Glutamatergic neuron (in vitro differentiated cells): ENCODE measurements at regions not wholly inside any gene's neighbourhood (a gene's known extent, or its start where the extent isn't known, plus 50 kb on each side); places are given as distances from the start of the nearest gene placed in this dataset.
"Not testable (repeated sequence)": the region's sequence is repeated elsewhere in the genome, so short reads cannot be mapped to it uniquely, and the experiment has no call there.

Experiments used
- DNase-seq: peaks from one replicate; pipeline ENCODE4 v3.0.0; 2022
- H3K27ac Mint-ChIP-seq: one replicate; pipeline ENCODE4 v1.8.0; 2020; ENCODE audit warnings: mild to moderate bottlenecking, mixed read lengths, inconsistent platforms; ENCODE audit not compliant: unreplicated experiment
- H3K27me3 Mint-ChIP-seq: one replicate; pipeline ENCODE4 v1.8.0; 2020; ENCODE audit warnings: mild to moderate bottlenecking, moderate library complexity, mixed read lengths, inconsistent platforms; ENCODE audit not compliant: unreplicated experiment
- H3K36me3 Mint-ChIP-seq: one replicate; pipeline ENCODE4 v1.8.0; 2020; ENCODE audit warnings: mild to moderate bottlenecking, mixed read lengths, inconsistent platforms; ENCODE audit not compliant: unreplicated experiment
- H3K4me1 Mint-ChIP-seq: one replicate; pipeline ENCODE4 v1.8.0; 2020; ENCODE audit warnings: mild to moderate bottlenecking, low read depth, mixed read lengths, inconsistent platforms; ENCODE audit not compliant: unreplicated experiment
- H3K4me3 Mint-ChIP-seq: one replicate; pipeline ENCODE4 v1.8.0; 2020; ENCODE audit warnings: mild to moderate bottlenecking, mixed read lengths, inconsistent platforms; ENCODE audit not compliant: unreplicated experiment
- H3K9me3 Mint-ChIP-seq: one replicate; pipeline ENCODE4 v1.8.0; 2020; ENCODE audit warnings: mild to moderate bottlenecking, moderate library complexity, mixed read lengths, inconsistent platforms; ENCODE audit not compliant: unreplicated experiment
- CTCF ChIP-seq: fragments of 200-600 bp; sonication (generic); IDR thresholded peaks from one replicate; pipeline ENCODE4 v1.5.0; 2021; ENCODE audit not compliant: partially characterized antibody, unreplicated experiment

GRCh38 chr5:112483704-112484103 is 64.6 kb upstream of the EPB41L4A start:
- Mint-ChIP-seq H3K36me3 (peaks cover 5% of the 10 kb centered on the region), H3K4me3 (no peak overlapping the region), H3K27me3 (no peaks in the 10 kb centered on the region), H3K27ac (no peak overlapping the region), H3K9me3 (peaks cover 3% of the 10 kb centered on the region), H3K4me1 (no peaks in the 10 kb centered on the region)
- no peak for DNase-seq
- TF ChIP-seq CTCF, result no peak

GRCh38 chr5:112485934-112486355 is 66.9 kb upstream of the EPB41L4A start:
- Mint-ChIP-seq H3K27ac (no peak overlapping the region), H3K4me1 (no peaks in the 10 kb centered on the region), H3K27me3 (no peaks in the 10 kb centered on the region), H3K4me3 (no peak overlapping the region), H3K9me3 (peaks cover 2% of the 10 kb centered on the region), H3K36me3 (peaks cover 5% of the 10 kb centered on the region)
- no peak for TF ChIP-seq CTCF
- no peak for DNase-seq

GRCh38 chr5:112491257-112491656 is 72.2 kb upstream of the EPB41L4A start:
- Mint-ChIP-seq H3K9me3 (no peaks in the 10 kb centered on the region), H3K27ac (no peak overlapping the region)
- peak; percentile 66 for TF ChIP-seq CTCF

GRCh38 chr5:112492291-112492690 is 73.2 kb upstream of the EPB41L4A start:
- H3K27ac Mint-ChIP-seq, result no peak overlapping the region
- peak; percentile 68 for DNase-seq
- no peaks in the 10 kb centered on the region for H3K27me3 Mint-ChIP-seq
- no peaks in the 10 kb centered on the region for H3K9me3 Mint-ChIP-seq
- H3K4me1 Mint-ChIP-seq, result no peaks in the 10 kb centered on the region
- TF ChIP-seq CTCF, result peak; percentile 60
- H3K36me3 Mint-ChIP-seq, result no peaks in the 10 kb centered on the region
- no peak overlapping the region for H3K4me3 Mint-ChIP-seq

More at GRCh38 chr5:112491257-112491656, 72.2 kb upstream of the EPB41L4A start:
- no peak for DNase-seq
- no peak overlapping the region for H3K4me3 Mint-ChIP-seq
- H3K36me3 Mint-ChIP-seq, result no peaks in the 10 kb centered on the region
- no peaks in the 10 kb centered on the region for H3K27me3 Mint-ChIP-seq
- no peaks in the 10 kb centered on the region for H3K4me1 Mint-ChIP-seq

GRCh38 chr5:112503749-112504501 is 84.8 kb upstream of the EPB41L4A start:
- not testable (repeated sequence) for H3K27ac Mint-ChIP-seq, H3K9me3 Mint-ChIP-seq, H3K4me3 Mint-ChIP-seq, DNase-seq, H3K27me3 Mint-ChIP-seq, H3K4me1 Mint-ChIP-seq
- H3K36me3 Mint-ChIP-seq, result peaks cover 11% of the 10 kb centered on the region

GRCh38 chr5:112509097-112509496 is 90.0 kb upstream of the EPB41L4A start:
- peaks cover 20% of the 10 kb centered on the region for H3K36me3 Mint-ChIP-seq
- H3K27ac Mint-ChIP-seq, H3K4me1 Mint-ChIP-seq, DNase-seq, H3K27me3 Mint-ChIP-seq, H3K9me3 Mint-ChIP-seq, H3K4me3 Mint-ChIP-seq: not testable (repeated sequence)
